GM18517 (cell line): ENCODE measurements at regions not wholly inside any gene's neighbourhood (a gene's known extent, or its start where the extent isn't known, plus 50 kb on each side); places are given as distances from the start of the nearest gene placed in this dataset.

Experiments
- ATAC-seq: cut with Tn5 transposase; IDR thresholded peaks from one replicate; pipeline ENCODE4 v1.9.1; 2021; ENCODE audit warnings: mild to moderate bottlenecking, moderate library complexity; ENCODE audit not compliant: unreplicated experiment

GRCh38 chr11:15723966-15724365, 609.2 kb downstream of the INSC start:
- no peak for ATAC-seq

GRCh38 chr11:15724601-15725000, 609.9 kb downstream of the INSC start:
- ATAC-seq, result no peak

GRCh38 chr11:15725246-15725645, 610.5 kb downstream of the INSC start:
- ATAC-seq, result no peak

- no peak for ATAC-seq
Measured at GRCh38 chr11:15726221-15726746, 611.6 kb downstream of the INSC start.

- ATAC-seq, result no peak
Measured at GRCh38 chr11:15726893-15727519, 612.3 kb downstream of the INSC start.

- no peak for ATAC-seq
Measured at GRCh38 chr11:15727520-15727914, 612.8 kb downstream of the INSC start.

GRCh38 chr11:15728207-15728606, 613.5 kb downstream of the INSC start:
- ATAC-seq, result no peak

- no peak for ATAC-seq
Measured at GRCh38 chr11:15730263-15730994, 615.7 kb downstream of the INSC start.

GRCh38 chr11:15730995-15731385, 616.3 kb downstream of the INSC start:
- ATAC-seq, result no peak

GRCh38 chr11:15735706-15736105, 620.6 kb downstream of the SOX6 start:
- ATAC-seq, result no peak

- no peak for ATAC-seq
Measured at GRCh38 chr11:15737320-15737719, 619.0 kb downstream of the SOX6 start.

- ATAC-seq, result no peak
Measured at GRCh38 chr11:15738931-15739330, 617.4 kb downstream of the SOX6 start.

GRCh38 chr11:15742626-15743519, 613.5 kb downstream of the SOX6 start:
- no peak for ATAC-seq

- no peak for ATAC-seq
Measured at GRCh38 chr11:15744693-15745092, 611.7 kb downstream of the SOX6 start.

GRCh38 chr11:15745266-15745665, 611.1 kb downstream of the SOX6 start:
- no peak for ATAC-seq

- ATAC-seq, result no peak
Measured at GRCh38 chr11:15747671-15748070, 608.7 kb downstream of the SOX6 start.

GRCh38 chr11:15748132-15748531, 608.2 kb downstream of the SOX6 start:
- ATAC-seq, result no peak

GRCh38 chr11:15748741-15749140, 607.6 kb downstream of the SOX6 start:
- no peak for ATAC-seq

- no peak for ATAC-seq
Measured at GRCh38 chr11:15750535-15751308, 605.6 kb downstream of the SOX6 start.

- ATAC-seq, result no peak
Measured at GRCh38 chr11:15754221-15754620, 602.1 kb downstream of the SOX6 start.
